GM21723 (cell line): ENCODE measurements at regions not wholly inside any gene's neighbourhood (a gene's known extent, or its start where the extent isn't known, plus 50 kb on each side); places are given as distances from the start of the nearest gene placed in this dataset.

Experiments used
- ATAC-seq: cut with Tn5 transposase; IDR thresholded peaks from one replicate; pipeline ENCODE4 v1.9.1; 2021; ENCODE audit warnings: mild to moderate bottlenecking, moderate library complexity; ENCODE audit not compliant: unreplicated experiment

DNA sequence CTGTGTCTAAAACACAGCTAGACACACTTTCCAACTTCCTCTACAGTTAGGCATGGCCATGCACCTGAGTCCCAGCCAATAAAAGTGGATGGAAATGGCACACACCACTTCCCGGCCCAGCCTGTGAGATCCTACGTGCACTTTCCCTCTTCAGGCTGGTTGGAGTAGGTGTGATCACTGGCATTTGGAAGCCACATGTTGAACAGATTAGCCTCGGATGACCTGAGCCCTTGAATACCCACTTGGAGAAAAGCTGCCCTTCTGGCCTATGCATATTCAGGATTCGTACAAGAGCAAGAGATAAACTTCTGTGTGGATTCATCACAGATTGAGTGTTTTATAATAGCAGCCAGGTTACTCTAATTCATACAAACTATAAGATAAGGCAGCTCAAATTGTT lies 359.0 kb upstream of the SLC30A5 start:
- ATAC-seq, result no peak

DNA sequence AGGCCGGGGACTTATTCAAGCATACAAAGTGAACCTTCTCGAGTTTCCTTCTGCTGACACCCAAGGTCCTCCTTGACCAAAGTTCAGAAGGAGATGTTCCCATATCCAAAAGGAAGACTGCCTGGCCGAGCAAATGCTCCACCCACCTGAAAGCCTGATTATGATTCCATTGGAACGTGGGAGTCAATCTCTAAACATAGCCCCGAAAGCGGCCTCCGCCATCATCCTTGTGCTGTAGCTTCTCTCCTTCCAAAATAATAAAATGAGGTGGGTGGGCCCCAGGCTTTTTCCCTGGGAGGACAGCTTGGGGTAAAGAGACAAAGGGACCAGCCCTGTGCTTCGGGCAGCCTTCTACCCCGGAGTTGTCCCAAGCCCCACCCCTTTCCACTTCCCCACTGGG lies 355.6 kb upstream of the SLC30A5 start:
- ATAC-seq, result no peak

DNA sequence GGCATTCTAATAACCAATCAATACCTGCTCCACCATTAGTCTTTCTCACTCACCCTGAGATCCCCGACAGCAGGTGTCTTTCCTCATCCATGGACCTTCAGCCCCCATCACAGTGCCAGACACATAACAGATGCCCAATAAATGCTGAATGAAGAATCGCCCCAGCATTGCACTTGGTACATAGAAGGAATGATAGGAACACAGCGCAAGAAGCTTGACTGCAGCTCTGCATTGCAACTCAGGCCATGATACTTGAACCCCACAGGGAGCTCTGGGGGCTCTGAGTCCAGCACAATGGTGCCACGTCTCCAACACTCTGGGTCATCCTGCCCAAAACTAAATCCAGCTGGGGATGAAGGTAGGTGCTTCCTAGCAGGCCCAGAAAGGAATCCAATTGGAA lies 355.0 kb upstream of the SLC30A5 start:
- ATAC-seq, result no peak

- ATAC-seq, result peak; percentile 93
Measured at GRCh38 chr5:68739752-68740151, 354.1 kb upstream of the SLC30A5 start.

- ATAC-seq, result peak; percentile 79
Measured at GRCh38 chr5:68740226-68740910, 353.4 kb upstream of the SLC30A5 start.

GRCh38 chr5:68744206-68744605 lies 349.6 kb upstream of the SLC30A5 start:
- ATAC-seq, result no peak

DNA sequence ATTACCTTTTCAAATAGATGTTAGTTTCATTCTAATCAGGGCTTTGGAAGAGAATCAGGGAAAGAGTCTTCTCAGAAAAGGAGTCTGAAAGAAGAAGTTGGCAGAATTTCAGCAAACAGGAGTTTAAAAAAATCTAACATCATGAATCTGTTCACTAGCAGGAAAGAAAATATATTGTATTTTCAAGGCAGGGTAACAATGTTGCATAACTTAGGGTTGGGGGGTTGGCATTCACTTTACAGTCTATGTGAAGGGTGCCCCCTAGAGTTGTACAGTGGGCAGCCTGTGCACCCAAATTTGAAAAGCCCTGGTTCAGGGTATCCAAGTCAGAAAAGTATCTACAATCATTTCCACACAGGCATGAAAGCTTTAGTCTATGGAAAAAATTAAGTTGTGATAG lies 348.4 kb upstream of the SLC30A5 start:
- no peak for ATAC-seq

- ATAC-seq, result no peak
Measured at GRCh38 chr5:68746220-68746619, 347.6 kb upstream of the SLC30A5 start.

GRCh38 chr5:68746643-68747420 lies 347.0 kb upstream of the SLC30A5 start:
- no peak for ATAC-seq

DNA sequence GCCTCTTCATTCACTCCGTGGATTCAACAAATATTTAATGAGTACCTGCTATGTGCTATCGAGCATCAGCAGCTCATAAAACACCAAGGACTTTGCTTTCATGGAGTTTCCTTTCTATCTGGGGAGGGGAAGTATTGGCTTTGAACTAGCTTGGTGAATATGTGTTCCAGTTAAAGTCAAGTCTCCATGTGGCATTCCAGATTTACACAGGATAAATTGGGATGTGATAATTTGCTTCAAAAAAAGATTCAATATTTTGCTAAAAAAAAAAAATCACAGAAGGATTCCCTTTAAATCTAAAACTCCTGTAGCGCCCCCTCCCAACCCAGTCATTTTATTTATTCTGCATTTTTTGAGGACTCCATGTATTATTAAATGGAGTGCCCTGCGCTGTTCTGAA lies 346.3 kb upstream of the SLC30A5 start:
- ATAC-seq, result no peak

DNA sequence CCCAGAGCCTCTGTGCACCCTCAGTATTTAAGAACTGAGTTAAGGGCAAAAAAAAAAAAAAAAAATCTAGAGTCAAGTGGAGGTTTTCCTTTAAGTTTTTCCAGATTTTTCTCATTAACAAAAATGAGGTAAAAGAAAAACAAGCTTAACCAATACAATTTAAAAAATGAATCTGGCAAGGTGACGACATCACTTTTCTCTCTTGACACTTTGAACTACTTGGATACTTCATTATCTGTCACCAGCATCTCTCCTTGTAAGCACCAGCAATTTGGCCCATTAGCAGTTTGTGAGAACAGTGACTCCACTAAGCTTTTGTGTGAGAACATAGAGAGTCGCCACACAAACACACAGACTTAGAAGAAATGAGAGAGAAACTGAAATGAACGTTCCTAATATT lies 345.7 kb upstream of the SLC30A5 start:
- ATAC-seq, result no peak

GRCh38 chr5:68749077-68749476 lies 344.7 kb upstream of the SLC30A5 start:
- no peak for ATAC-seq

- ATAC-seq, result no peak
Measured at GRCh38 chr5:68749631-68750030, 344.2 kb upstream of the SLC30A5 start.

DNA sequence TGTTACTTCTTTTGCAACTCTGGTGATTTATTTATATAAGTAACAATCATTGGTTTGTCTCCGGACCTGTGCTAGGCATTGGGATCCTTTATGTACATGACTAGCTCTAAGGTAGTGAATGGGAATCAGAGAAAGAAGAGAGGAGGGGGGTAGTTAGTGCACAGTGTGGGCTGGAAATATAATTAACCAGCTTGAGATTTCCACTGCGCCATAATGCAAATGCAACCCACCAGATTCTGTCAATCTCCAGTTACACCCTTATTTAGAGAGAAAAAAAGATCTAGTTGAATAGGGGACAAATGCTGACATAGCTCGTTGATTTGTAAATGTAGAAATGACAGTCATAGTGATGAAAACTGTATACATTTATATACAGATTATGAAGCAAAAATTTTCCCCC lies 342.2 kb upstream of the SLC30A5 start:
- ATAC-seq, result no peak

DNA sequence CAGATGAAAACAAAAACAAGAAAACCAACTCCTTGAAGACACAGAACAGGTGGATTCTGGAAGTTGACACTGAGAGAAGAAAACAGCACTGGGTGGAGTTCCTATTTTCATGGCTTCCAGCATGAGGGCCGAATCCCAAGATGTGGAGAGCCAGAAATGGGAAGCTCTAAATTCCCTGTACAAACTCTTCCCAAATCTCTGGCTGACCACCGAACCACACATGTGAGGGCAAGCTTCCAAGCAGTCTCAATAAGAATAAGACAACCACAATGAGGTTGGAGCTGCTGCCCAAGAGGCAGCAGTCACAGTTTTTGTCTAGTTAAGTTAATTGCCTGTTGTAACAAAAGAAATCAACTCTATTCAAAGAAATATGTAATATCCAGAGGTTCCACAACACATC lies 339.3 kb upstream of the SLC30A5 start:
- ATAC-seq, result no peak

DNA sequence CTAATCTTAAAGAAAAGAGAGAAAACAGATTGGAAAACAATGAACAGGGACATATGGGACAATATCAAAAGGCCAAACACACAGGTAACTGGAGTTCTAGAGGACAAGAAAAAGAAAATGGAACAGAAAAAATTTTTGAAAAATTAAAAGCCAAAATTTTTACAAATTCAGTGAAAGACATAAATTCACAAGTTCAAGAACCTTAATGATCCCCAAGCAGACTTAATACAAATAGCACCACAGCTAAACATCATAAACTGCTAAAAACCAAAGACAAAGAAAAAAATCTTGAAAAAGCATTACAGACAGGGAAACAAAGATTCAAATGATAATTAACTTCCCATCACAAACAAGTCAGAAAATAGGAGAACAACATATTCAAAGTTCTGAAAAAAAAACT lies 338.5 kb upstream of the SLC30A5 start:
- no peak for ATAC-seq

DNA sequence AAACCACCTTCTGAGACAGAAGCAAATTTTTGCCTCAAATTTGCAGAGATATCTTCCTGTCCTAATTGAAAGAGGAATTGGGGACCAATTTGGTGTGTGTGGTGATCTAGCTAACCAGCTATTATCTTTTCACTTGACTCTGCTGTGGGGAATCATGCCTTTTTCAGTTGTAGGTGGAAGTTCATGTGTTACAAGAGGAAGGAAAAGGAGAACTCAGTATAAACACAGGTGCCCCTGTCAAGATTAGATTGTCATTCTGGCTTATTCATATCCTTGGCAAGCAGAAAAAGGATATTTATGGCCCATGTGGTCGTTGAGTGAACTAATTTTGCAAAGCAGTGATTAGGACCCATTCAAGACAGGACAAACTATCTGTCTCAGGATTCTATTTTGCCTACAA lies 336.8 kb upstream of the SLC30A5 start:
- ATAC-seq, result no peak

GRCh38 chr5:68757626-68758212 lies 336.1 kb upstream of the SLC30A5 start:
- no peak for ATAC-seq

- ATAC-seq, result no peak
Measured at GRCh38 chr5:68759593-68759992, 334.2 kb upstream of the SLC30A5 start.

- no peak for ATAC-seq
Measured at GRCh38 chr5:68762201-68762600, 331.6 kb upstream of the SLC30A5 start.

- no peak for ATAC-seq
Measured at GRCh38 chr5:68766952-68767464, 326.8 kb upstream of the SLC30A5 start.

- no peak for ATAC-seq
Measured at GRCh38 chr5:68770551-68770950, 323.3 kb upstream of the SLC30A5 start.
